SKM-1 treated with dmso at 0.1 percent for 144 hours (cell line): ENCODE measurements at regions not wholly inside any gene's neighbourhood (a gene's known extent, or its start where the extent isn't known, plus 50 kb on each side); places are given as distances from the start of the nearest gene placed in this dataset.
"Not testable (repeated sequence)": the region's sequence is repeated elsewhere in the genome, so short reads cannot be mapped to it uniquely, and the experiment has no call there.

Source experiments
- DNase-seq: peaks from one replicate; lab custom pipeline; 2025; ENCODE audit not compliant: unreplicated experiment; lab: John Stamatoyannopoulos, UW

GRCh38 chr12:75874441-75874840, 157.1 kb downstream of the PHLDA1 start:
- DNase-seq: no peak

- no peak for DNase-seq
Measured at GRCh38 chr12:75872762-75873161, 158.8 kb downstream of the PHLDA1 start.

- no peak for DNase-seq
Measured at GRCh38 chr12:75870878-75871277, 160.7 kb downstream of the PHLDA1 start.

GRCh38 chr12:75868501-75868900, 163.1 kb downstream of the PHLDA1 start:
- DNase-seq: no peak

- no peak for DNase-seq
Measured at GRCh38 chr12:75865315-75865714, 166.3 kb downstream of the PHLDA1 start.

- DNase-seq: no peak
Measured at GRCh38 chr12:75864161-75864560, 167.4 kb downstream of the PHLDA1 start.

GRCh38 chr12:75863533-75863932, 168.0 kb downstream of the PHLDA1 start:
- no peak for DNase-seq

GRCh38 chr12:75862692-75863471, 168.7 kb downstream of the PHLDA1 start:
- DNase-seq: no peak

GRCh38 chr12:75859868-75860267, 171.7 kb downstream of the PHLDA1 start:
- no peak for DNase-seq

- DNase-seq: no peak
Measured at GRCh38 chr12:75856235-75856634, 175.3 kb downstream of the PHLDA1 start.

GRCh38 chr12:75855360-75855759, 176.2 kb downstream of the PHLDA1 start:
- DNase-seq: no peak

- no peak for DNase-seq
Measured at GRCh38 chr12:75854681-75855309, 176.8 kb downstream of the PHLDA1 start.

GRCh38 chr12:75854137-75854536, 177.4 kb downstream of the PHLDA1 start:
- DNase-seq: not testable (repeated sequence)

- DNase-seq: peak; percentile 8
Measured at GRCh38 chr12:75853626-75854025, 177.9 kb downstream of the PHLDA1 start.

- no peak for DNase-seq
Measured at GRCh38 chr12:75852956-75853355, 178.6 kb downstream of the PHLDA1 start.

- no peak for DNase-seq
Measured at GRCh38 chr12:75852143-75852542, 179.4 kb downstream of the PHLDA1 start.

GRCh38 chr12:75850721-75851462, 180.7 kb downstream of the PHLDA1 start:
- no peak for DNase-seq

- no peak for DNase-seq
Measured at GRCh38 chr12:75848961-75849360, 182.6 kb downstream of the PHLDA1 start.

GRCh38 chr12:75848431-75848925, 183.1 kb downstream of the PHLDA1 start:
- DNase-seq: no peak

- no peak for DNase-seq
Measured at GRCh38 chr12:75846102-75846501, 185.5 kb downstream of the PHLDA1 start.

GRCh38 chr12:75844985-75845384, 186.6 kb downstream of the PHLDA1 start:
- no peak for DNase-seq
